ENCODE measurements at regions not wholly inside any gene's neighbourhood (a gene's known extent, or its start where the extent isn't known, plus 50 kb on each side); places are given as distances from the start of the nearest gene placed in this dataset.
"Not testable (repeated sequence)": the region's sequence is repeated elsewhere in the genome, so short reads cannot be mapped to it uniquely, and the experiment has no call there.

- DNase-seq (ENCODE audit: low read depth); H3K4me3 ChIP-seq (ENCODE audit: low read depth, low read length): not testable (repeated sequence)
These were observed 51.7 kb upstream of the PAXBP1 start for GRCh38 chr21:32823296-32823695.

DNA sequence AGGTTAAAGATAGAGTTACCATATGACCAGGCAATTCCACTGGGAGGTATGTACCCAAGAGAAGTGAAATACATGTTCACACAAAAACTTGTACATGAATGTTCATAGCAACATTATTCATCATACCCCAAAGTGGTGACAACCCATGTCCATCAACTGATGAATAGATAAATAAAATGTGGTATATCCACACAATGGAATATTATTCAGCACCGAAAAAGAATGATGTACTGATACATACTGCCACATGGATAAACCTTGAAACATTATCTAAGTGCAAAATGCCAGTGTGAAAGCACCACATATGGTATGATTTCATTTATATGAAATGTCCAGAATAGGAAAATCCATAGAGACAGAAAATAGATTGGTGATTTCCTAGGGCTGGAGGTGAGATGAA is 53.4 kb upstream of the PAXBP1 start:
- no peak for TF ChIP-seq CTCF (IDR thresholded peaks at IDR 0.05; ENCODE audit: insufficient read depth, low read depth, low read length, missing control alignments)

DNA sequence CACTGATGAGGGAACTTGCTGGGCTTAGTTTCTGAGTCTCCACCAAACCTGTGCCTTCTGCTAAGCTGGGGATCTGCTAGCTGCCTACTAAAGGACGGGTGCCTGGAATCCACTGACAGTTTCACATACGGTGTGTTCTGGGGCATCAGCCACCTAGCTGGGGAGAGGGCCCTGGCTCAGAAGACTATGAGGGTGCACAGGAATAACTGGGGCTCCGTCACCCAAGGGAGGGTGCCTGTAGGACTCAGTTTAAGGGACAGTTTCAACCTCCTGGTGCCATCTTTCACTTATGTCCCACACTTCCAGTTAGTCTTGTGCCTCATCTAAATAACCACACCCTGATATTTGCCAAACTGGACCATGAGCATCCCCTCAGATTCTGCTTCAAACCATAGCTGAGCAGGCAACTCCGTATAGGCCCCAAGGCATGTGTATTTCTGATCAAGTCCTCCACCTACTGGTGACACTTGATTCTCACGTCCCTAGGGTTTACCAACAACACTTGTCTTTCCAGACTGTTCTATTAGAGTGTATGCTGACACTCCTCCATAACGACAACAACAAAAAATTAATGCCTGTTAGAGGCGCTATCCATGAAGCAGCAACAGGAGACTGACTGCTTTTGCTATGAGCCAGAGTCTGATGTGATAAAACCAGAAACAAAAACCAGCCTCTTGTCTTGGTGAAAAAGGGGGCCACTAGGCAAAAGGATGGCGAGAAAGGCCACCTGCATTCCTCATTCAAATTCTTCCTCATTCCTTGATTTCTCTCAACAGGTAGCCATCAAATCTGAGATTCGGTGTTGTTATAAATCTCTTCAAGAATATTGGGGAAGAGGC is 55.0 kb upstream of the PAXBP1 start:
- H3K4me3 ChIP-seq (ENCODE audit: low read depth, low read length) = no peak overlapping the region
- peak; percentile 75 for DNase-seq (ENCODE audit: low read depth)
- TF ChIP-seq CTCF (IDR thresholded peaks at IDR 0.05; ENCODE audit: insufficient read depth, low read depth, low read length, missing control alignments) = peak; percentile 58

More for the DNA sequence above, 53.4 kb upstream of the PAXBP1 start:
- no peak for DNase-seq (ENCODE audit: low read depth)
- no peak overlapping the region for H3K4me3 ChIP-seq (ENCODE audit: low read depth, low read length)

DNA sequence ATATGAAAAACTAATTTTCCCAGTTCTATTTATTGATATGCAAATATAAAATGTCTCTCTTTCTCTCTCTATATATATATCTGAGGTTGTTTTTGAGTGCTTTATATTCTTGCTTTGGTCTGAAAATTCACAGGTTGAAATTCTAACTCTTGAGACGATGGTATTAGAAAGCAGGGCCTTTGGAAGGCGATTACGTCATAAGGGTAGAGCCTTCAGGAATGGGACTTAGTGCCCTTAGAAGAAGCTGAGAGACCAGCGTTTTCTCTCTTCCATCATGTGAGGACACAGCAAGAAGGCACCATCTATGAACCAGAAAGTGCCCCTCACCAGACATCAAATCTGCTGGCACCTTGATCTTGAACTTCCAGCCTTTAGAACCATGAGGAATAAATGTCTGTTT is 57.4 kb upstream of the PAXBP1 start:
- TF ChIP-seq CTCF (IDR thresholded peaks at IDR 0.05; ENCODE audit: insufficient read depth, low read depth, low read length, missing control alignments) = no peak
- H3K4me3 ChIP-seq (ENCODE audit: low read depth, low read length) = no peak overlapping the region
- no peak for DNase-seq (ENCODE audit: low read depth)

DNA sequence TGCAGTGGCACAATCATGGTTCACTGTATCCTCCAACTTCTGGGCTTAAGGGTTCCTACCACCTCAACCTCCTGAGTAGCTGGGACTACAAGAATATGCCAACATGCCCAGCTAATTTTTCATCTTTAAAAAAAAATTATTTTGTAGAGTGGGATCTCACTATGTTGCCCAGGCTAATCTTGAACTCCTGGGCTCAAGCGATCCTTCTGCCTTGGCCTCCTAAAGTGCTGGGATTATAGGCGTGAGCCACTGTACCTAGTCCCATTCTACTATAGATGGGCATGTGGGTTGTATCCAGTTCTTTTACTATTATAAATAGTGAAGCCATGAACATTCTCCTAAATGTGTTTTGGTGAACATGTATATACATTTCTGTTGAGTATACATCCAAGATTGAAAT is 57.9 kb upstream of the PAXBP1 start:
- no peak for TF ChIP-seq CTCF (IDR thresholded peaks at IDR 0.05; ENCODE audit: insufficient read depth, low read depth, low read length, missing control alignments)
- DNase-seq (ENCODE audit: low read depth) = no peak
- H3K4me3 ChIP-seq (ENCODE audit: low read depth, low read length) = no peak overlapping the region

GRCh38 chr21:32831779-32832178 is 60.2 kb upstream of the PAXBP1 start:
- not testable (repeated sequence) for H3K4me3 ChIP-seq (ENCODE audit: low read depth, low read length); DNase-seq (ENCODE audit: low read depth)

DNA sequence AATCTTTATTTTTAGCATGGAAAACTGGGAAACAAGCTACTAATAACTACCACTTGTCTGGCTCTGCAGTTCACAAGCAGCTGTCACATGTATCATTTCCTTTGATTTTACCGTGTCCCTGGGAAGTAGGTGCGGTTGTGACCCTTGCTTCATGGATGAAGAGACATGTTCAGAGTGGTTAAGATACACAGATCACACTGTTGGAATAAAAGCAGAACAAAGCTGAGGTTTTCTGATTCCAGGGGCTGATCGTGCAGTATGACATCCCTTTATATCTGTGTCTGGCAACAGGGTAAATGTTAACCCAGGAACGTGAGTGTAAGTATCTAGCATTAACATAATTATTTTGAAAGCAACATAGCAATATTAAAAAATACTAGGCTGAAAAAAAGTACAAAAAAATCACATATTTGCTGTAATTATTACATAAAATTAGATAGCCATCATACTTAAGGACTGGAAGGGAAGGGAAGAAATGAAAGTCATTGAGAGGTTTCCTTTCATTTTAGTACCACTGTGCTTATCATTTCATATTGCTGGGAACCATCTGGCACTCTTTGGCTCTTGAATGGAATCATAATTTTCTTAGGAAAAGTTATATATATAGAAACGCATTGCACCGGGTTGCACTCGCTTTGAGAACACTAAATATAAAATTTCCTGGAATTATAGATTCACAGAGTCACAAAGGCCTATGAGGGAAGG is 62.8 kb upstream of the PAXBP1 start:
- DNase-seq (ENCODE audit: low read depth) = no peak
- TF ChIP-seq CTCF (IDR thresholded peaks at IDR 0.05; ENCODE audit: insufficient read depth, low read depth, low read length, missing control alignments) = no peak

DNA sequence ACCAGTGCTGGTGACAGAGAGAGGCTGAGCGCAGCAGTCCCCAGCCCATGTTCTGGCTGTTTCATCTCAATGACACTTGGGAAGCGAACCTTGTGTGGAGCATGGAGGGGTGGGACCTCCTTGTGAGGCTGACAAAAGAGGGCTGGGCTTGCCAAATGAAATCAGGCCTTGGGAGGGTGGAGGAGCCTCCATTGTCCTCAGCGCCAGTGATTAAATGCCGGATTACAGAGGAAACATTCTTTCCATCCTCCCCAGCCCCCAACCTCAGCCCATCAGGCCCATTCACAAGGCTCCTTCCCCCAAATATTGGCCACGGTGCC is 63.3 kb upstream of the PAXBP1 start:
- H3K4me3 ChIP-seq (ENCODE audit: low read depth, low read length) = no peak overlapping the region
- no peak for TF ChIP-seq CTCF (IDR thresholded peaks at IDR 0.05; ENCODE audit: insufficient read depth, low read depth, low read length, missing control alignments)
- no peak for DNase-seq (ENCODE audit: low read depth)

More for the DNA sequence above, 62.8 kb upstream of the PAXBP1 start:
- H3K4me3 ChIP-seq (ENCODE audit: low read depth, low read length) = no peak overlapping the region

All from GM12865 (cell line).